HepG2 (cell line): ENCODE measurements at regions not wholly inside any gene's neighbourhood (a gene's known extent, or its start where the extent isn't known, plus 50 kb on each side); places are given as distances from the start of the nearest gene placed in this dataset.

Source experiments
- KDM3A ChIP-seq: IDR thresholded peaks from 2 replicates; pipeline ENCODE4 v1.6.1; 2018; ENCODE audit warnings: low read depth, missing compliant biosample characterization
- SAP130 ChIP-seq: IDR thresholded peaks from 2 replicates; pipeline ENCODE4 v1.6.1; 2016; ENCODE audit warnings: low read depth
- SRSF1 ChIP-seq: fragments of 200-400 bp; formaldehyde crosslinking; optimal IDR thresholded peaks from 2 replicates; pipeline ENCODE3; 2017; ENCODE audit warnings: mild to moderate bottlenecking, low read depth, low read length, moderate library complexity
- ZNF20 ChIP-seq: sonication (generic); formaldehyde crosslinking; IDR thresholded peaks from 2 replicates; pipeline ENCODE4 v1.4.0; 2020; ENCODE audit warnings: mild to moderate bottlenecking, moderate library complexity, missing genetic modification reagents
- ZNF644 ChIP-seq: IDR thresholded peaks from 2 replicates; pipeline ENCODE4 v1.6.1; 2016; ENCODE audit warnings: low read depth
- TF ChIP-seq, protein P1 (sequence below): sonication (generic); formaldehyde crosslinking; IDR thresholded peaks from 2 replicates; pipeline ENCODE4 v1.4.0; 2020; ENCODE audit warnings: mild to moderate bottlenecking, missing genetic modification reagents
- TF ChIP-seq, protein P2 (sequence below): sonication (generic); formaldehyde crosslinking; IDR thresholded peaks from 2 replicates; pipeline ENCODE4 v1.5.0; 2020; ENCODE audit warnings: missing genetic modification reagents, mild to moderate bottlenecking, borderline replicate concordance

DNA sequence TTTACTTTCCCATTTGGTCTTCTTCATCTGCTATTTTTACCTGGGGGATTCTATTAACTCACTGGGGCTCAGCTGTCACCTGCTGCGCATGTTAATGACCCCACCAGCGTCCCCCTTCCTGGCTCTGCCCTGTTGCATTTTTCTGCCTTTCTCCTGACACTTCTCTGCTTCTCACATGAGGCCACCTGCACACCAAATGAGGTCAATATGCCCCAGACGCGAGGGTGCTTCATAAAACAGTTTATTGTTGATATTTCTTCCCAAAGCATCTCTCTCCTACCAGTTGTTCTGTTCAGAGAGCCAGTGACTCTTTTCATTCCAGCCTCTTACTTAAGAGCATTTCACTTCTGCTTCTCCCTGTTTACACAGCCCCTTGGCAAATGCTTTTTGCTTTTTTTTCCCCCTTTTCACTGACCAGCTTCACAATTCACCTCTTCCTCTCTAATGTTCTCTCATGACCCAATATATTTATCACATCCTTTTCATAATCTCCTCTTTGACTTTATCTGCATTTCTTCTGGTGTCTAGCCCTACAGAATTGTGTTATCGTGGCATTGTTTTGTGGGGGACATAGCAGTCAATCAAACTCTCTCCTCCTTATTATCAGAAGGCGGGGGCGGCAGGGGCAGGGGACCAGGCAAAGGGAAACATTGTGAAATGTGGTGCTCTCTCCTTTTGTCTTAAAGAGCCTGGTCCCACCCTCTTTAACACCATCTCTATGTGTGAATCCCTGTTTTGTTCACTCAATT, 545.8 kb upstream of the CITED2 start (continued):
- TF ChIP-seq, protein P1, sequence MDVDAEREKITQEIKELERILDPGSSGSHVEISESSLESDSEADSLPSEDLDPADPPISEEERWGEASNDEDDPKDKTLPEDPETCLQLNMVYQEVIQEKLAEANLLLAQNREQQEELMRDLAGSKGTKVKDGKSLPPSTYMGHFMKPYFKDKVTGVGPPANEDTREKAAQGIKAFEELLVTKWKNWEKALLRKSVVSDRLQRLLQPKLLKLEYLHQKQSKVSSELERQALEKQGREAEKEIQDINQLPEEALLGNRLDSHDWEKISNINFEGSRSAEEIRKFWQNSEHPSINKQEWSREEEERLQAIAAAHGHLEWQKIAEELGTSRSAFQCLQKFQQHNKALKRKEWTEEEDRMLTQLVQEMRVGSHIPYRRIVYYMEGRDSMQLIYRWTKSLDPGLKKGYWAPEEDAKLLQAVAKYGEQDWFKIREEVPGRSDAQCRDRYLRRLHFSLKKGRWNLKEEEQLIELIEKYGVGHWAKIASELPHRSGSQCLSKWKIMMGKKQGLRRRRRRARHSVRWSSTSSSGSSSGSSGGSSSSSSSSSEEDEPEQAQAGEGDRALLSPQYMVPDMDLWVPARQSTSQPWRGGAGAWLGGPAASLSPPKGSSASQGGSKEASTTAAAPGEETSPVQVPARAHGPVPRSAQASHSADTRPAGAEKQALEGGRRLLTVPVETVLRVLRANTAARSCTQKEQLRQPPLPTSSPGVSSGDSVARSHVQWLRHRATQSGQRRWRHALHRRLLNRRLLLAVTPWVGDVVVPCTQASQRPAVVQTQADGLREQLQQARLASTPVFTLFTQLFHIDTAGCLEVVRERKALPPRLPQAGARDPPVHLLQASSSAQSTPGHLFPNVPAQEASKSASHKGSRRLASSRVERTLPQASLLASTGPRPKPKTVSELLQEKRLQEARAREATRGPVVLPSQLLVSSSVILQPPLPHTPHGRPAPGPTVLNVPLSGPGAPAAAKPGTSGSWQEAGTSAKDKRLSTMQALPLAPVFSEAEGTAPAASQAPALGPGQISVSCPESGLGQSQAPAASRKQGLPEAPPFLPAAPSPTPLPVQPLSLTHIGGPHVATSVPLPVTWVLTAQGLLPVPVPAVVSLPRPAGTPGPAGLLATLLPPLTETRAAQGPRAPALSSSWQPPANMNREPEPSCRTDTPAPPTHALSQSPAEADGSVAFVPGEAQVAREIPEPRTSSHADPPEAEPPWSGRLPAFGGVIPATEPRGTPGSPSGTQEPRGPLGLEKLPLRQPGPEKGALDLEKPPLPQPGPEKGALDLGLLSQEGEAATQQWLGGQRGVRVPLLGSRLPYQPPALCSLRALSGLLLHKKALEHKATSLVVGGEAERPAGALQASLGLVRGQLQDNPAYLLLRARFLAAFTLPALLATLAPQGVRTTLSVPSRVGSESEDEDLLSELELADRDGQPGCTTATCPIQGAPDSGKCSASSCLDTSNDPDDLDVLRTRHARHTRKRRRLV: no peak
- TF ChIP-seq KDM3A (no peak), SRSF1 (no peak), SAP130 (CRISPR knock-in tag) (no peak), ZNF20 (CRISPR knock-in tag) (no peak), ZNF644 (CRISPR knock-in tag) (no peak)
- TF ChIP-seq, protein P2, sequence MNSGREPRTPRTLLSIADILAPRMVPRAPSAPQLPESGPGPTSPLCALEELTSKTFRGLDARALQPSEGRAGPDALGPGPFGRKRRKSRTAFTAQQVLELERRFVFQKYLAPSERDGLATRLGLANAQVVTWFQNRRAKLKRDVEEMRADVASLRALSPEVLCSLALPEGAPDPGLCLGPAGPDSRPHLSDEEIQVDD (CRISPR knock-in tag): no peak
